ENCODE measurements at regions not wholly inside any gene's neighbourhood (a gene's known extent, or its start where the extent isn't known, plus 50 kb on each side); places are given as distances from the start of the nearest gene placed in this dataset.

GRCh38 chr6:103729658-103730057 lies 1130.1 kb downstream of the HACE1 start:
- no peaks in the 10 kb centered on the region for H3K9me2 ChIP-seq (ENCODE audit: insufficient read depth, low read length)
- H3K27ac ChIP-seq (ENCODE audit: low read length): no peak overlapping the region
- no peak overlapping the region for H3K4me2 ChIP-seq (ENCODE audit: low read length)
- no peaks in the 10 kb centered on the region for H3K27me3 ChIP-seq (ENCODE audit: insufficient read depth, low read depth, low read length)
- no peaks in the 10 kb centered on the region for H3F3A ChIP-seq (ENCODE audit: insufficient read depth, low read length, poor library complexity, severe bottlenecking)
- no peak overlapping the region for H3K4me3 ChIP-seq (ENCODE audit: low read length)
- H2AFZ ChIP-seq (ENCODE audit: low read depth, low read length): no peak overlapping the region
- no peak overlapping the region for H3K9ac ChIP-seq (ENCODE audit: low read length)
- TF ChIP-seq EZH2 (IDR thresholded peaks at IDR 0.05; ENCODE audit: borderline replicate concordance, insufficient read depth, low read length, poor library complexity, severe bottlenecking): no peak
- no peak for TF ChIP-seq EP300 (conservative IDR thresholded peaks at IDR 0.05; ENCODE audit: poor library complexity, severe bottlenecking)
- TF ChIP-seq TAF1 (IDR thresholded peaks at IDR 0.05; ENCODE audit: low read depth): no peak
- no peak for TF ChIP-seq REST (IDR thresholded peaks at IDR 0.05; ENCODE audit: borderline replicate concordance)
- no peak for TF ChIP-seq MXI1 (conservative IDR thresholded peaks at IDR 0.05; ENCODE audit: poor library complexity, severe bottlenecking)
- no peak for TF ChIP-seq CTCF (IDR thresholded peaks at IDR 0.05; ENCODE audit: poor library complexity, severe bottlenecking)
- no peak for TF ChIP-seq RAD21 (conservative IDR thresholded peaks at IDR 0.05)
- no peak for TF ChIP-seq POLR2AphosphoS5 (IDR thresholded peaks at IDR 0.05)
- TF ChIP-seq SMC3 (conservative IDR thresholded peaks at IDR 0.05; ENCODE audit: poor library complexity): no peak
- H3K79me2 ChIP-seq (replicated peaks; ENCODE audit: insufficient read depth, low read length): no peaks in the 10 kb centered on the region
- no peaks in the 10 kb centered on the region for H3K36me3 ChIP-seq (ENCODE audit: insufficient read depth, low read length)
- H4K20me1 ChIP-seq (ENCODE audit: insufficient read depth): no peaks in the 10 kb centered on the region
- H3K9me3 ChIP-seq (ENCODE audit: low read length): no peaks in the 10 kb centered on the region

- H2AFZ ChIP-seq (ENCODE audit: low read depth, low read length): no peak overlapping the region
- H3K36me3 ChIP-seq (ENCODE audit: insufficient read depth, low read length): no peaks in the 10 kb centered on the region
- H3K79me2 ChIP-seq (replicated peaks; ENCODE audit: insufficient read depth, low read length): no peaks in the 10 kb centered on the region
Measured at GRCh38 chr6:103723438-103724322, 1136.0 kb downstream of the HACE1 start.

More at GRCh38 chr6:103723438-103724322, 1136.0 kb downstream of the HACE1 start:
- Histone ChIP-seq H3K9me2 (ENCODE audit: insufficient read depth, low read length) (no peaks in the 10 kb centered on the region), H3F3A (ENCODE audit: insufficient read depth, low read length, poor library complexity, severe bottlenecking) (no peaks in the 10 kb centered on the region), H3K4me2 (ENCODE audit: low read length) (no peak overlapping the region), H3K9me3 (ENCODE audit: low read length) (no peaks in the 10 kb centered on the region), H3K27ac (ENCODE audit: low read length) (no peak overlapping the region), H3K4me3 (ENCODE audit: low read length) (no peak overlapping the region), H4K20me1 (ENCODE audit: insufficient read depth) (no peaks in the 10 kb centered on the region), H3K27me3 (ENCODE audit: insufficient read depth, low read depth, low read length) (no peaks in the 10 kb centered on the region), H3K9ac (ENCODE audit: low read length) (no peak overlapping the region)
- TF ChIP-seq CTCF (IDR thresholded peaks at IDR 0.05; ENCODE audit: poor library complexity, severe bottlenecking) (no peak), POLR2AphosphoS5 (IDR thresholded peaks at IDR 0.05) (no peak), MXI1 (conservative IDR thresholded peaks at IDR 0.05; ENCODE audit: poor library complexity, severe bottlenecking) (no peak), RAD21 (conservative IDR thresholded peaks at IDR 0.05) (no peak), TAF1 (IDR thresholded peaks at IDR 0.05; ENCODE audit: low read depth) (no peak), SMC3 (conservative IDR thresholded peaks at IDR 0.05; ENCODE audit: poor library complexity) (no peak), EZH2 (IDR thresholded peaks at IDR 0.05; ENCODE audit: borderline replicate concordance, insufficient read depth, low read length, poor library complexity, severe bottlenecking) (no peak), EP300 (conservative IDR thresholded peaks at IDR 0.05; ENCODE audit: poor library complexity, severe bottlenecking) (no peak)
